ENCODE measurements at regions not wholly inside any gene's neighbourhood (a gene's known extent, or its start where the extent isn't known, plus 50 kb on each side); places are given as distances from the start of the nearest gene placed in this dataset.

GRCh38 chr12:32047357-32048212, 59.1 kb upstream of the BICD1 start:
- no peak for DNase-seq (ENCODE audit: low read depth)

GRCh38 chr12:32048791-32049190, 57.9 kb upstream of the BICD1 start:
- no peak for DNase-seq (ENCODE audit: low read depth)

- no peak for DNase-seq (ENCODE audit: low read depth)
Observed at GRCh38 chr12:32049956-32050355, 56.7 kb upstream of the BICD1 start.

- DNase-seq (ENCODE audit: low read depth), result no peak
Observed at GRCh38 chr12:32051511-32052211, 55.0 kb upstream of the BICD1 start.

GRCh38 chr12:32052212-32052713, 54.4 kb upstream of the BICD1 start:
- no peak for DNase-seq (ENCODE audit: low read depth)

- DNase-seq (ENCODE audit: low read depth), result no peak
Observed at GRCh38 chr12:32053881-32054624, 52.6 kb upstream of the BICD1 start.
